ENCODE measurements at regions not wholly inside any gene's neighbourhood (a gene's known extent, or its start where the extent isn't known, plus 50 kb on each side); places are given as distances from the start of the nearest gene placed in this dataset.

DNA sequence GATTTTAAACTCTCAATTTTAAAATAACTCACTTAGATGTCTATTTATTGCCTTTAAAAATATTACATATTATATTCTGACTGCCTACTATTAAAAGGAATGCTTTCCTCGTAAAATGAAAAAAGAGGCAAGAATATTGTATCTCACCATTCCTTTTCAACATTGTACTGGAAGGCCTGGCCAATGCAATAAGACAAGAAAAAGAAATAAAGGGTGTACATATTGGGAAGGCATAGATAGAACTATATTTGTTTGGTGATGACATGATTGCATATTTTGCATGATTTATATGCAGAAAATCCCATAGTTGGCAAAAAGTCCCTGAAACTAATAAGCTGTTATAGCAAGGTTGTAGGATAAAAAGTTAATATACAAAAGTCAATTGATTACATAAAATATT is 474.6 kb upstream of the ATP2B1 start:
- TF ChIP-seq POLR2A (IDR thresholded peaks at IDR 0.05): no peak
- TF ChIP-seq, protein P1, sequence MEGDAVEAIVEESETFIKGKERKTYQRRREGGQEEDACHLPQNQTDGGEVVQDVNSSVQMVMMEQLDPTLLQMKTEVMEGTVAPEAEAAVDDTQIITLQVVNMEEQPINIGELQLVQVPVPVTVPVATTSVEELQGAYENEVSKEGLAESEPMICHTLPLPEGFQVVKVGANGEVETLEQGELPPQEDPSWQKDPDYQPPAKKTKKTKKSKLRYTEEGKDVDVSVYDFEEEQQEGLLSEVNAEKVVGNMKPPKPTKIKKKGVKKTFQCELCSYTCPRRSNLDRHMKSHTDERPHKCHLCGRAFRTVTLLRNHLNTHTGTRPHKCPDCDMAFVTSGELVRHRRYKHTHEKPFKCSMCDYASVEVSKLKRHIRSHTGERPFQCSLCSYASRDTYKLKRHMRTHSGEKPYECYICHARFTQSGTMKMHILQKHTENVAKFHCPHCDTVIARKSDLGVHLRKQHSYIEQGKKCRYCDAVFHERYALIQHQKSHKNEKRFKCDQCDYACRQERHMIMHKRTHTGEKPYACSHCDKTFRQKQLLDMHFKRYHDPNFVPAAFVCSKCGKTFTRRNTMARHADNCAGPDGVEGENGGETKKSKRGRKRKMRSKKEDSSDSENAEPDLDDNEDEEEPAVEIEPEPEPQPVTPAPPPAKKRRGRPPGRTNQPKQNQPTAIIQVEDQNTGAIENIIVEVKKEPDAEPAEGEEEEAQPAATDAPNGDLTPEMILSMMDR (IDR thresholded peaks at IDR 0.05): no peak

Data from sigmoid colon (tissue), 3 donors.